ENCODE measurements at regions not wholly inside any gene's neighbourhood (a gene's known extent, or its start where the extent isn't known, plus 50 kb on each side); places are given as distances from the start of the nearest gene placed in this dataset.

DNA sequence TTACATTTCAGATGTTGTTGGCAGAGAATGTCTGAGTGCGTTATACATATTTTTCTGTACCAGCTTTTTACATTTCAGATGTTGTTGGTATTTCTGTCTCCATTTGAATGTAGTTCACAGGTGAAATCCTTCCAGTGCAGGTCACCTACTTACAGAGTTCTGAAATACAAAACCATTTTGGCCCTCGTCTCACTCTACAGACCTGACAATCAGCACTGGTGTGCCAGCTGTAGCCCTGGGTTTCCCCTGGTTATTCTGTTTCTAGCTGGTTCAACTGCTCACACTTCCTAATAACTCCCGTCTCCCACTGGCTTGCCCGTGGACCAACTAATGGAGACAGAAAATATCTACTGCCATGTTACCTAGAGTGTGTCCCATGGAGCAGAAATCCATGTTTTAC lies 87.5 kb upstream of the CDIN1 start:
- Histone ChIP-seq H3K27me3 (no peaks in the 10 kb centered on the region), H3K27ac (no peak overlapping the region), H3K4me3 (no peak overlapping the region), H3K4me1 (replicated peaks in 1 of 2) (no peaks in the 10 kb centered on the region), H3K36me3 (replicated peaks in 1 of 2) (no peaks in the 10 kb centered on the region), H3K9me3 (replicated peaks in 1 of 3) (no peaks in the 10 kb centered on the region)
- intact Hi-C loops (cut with DNase I), result no loop called here
- DNase-seq, result no peak
- WGBS, 4 donors, result 78 to 93% (median 86%) methylated on average over 4 of the region's 4 CpGs
- TF ChIP-seq, protein P1, sequence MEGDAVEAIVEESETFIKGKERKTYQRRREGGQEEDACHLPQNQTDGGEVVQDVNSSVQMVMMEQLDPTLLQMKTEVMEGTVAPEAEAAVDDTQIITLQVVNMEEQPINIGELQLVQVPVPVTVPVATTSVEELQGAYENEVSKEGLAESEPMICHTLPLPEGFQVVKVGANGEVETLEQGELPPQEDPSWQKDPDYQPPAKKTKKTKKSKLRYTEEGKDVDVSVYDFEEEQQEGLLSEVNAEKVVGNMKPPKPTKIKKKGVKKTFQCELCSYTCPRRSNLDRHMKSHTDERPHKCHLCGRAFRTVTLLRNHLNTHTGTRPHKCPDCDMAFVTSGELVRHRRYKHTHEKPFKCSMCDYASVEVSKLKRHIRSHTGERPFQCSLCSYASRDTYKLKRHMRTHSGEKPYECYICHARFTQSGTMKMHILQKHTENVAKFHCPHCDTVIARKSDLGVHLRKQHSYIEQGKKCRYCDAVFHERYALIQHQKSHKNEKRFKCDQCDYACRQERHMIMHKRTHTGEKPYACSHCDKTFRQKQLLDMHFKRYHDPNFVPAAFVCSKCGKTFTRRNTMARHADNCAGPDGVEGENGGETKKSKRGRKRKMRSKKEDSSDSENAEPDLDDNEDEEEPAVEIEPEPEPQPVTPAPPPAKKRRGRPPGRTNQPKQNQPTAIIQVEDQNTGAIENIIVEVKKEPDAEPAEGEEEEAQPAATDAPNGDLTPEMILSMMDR (IDR thresholded peaks at IDR 0.05), result no peak
- TF ChIP-seq POLR2A (IDR thresholded peaks at IDR 0.05), result no peak

DNA sequence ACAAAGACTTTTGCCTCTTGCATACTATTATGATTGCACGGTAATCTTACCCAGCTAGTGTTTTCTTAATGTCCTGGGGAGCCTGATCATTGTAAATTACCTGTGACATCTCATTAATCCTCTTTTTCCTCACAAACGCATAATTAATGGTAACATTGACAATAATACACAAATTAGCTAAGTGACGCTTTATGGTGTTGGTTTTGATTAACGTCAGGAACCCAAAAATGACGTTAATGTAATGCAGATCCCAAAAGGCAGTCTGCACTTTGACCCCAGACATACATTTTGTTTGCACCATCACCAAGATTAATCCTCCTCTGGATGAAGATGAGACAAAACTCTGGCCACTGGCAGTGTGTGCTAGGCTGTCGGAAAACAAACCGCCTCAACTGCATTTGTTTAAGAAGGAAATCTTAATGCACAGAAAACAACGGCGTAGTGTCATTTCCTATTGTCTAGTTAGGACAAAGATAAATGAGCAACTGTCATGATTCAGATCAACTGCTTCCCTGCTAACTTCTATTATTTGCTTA lies 83.9 kb upstream of the CDIN1 start:
- Histone ChIP-seq H3K9me3 (replicated peaks in 1 of 3) (no peaks in the 10 kb centered on the region), H3K4me3 (no peak overlapping the region), H3K27ac (no peak overlapping the region), H3K27me3 (no peaks in the 10 kb centered on the region), H3K4me1 (replicated peaks in 1 of 2) (no peaks in the 10 kb centered on the region), H3K36me3 (replicated peaks in 1 of 2) (no peaks in the 10 kb centered on the region)
- WGBS, 4 donors, result 78 to 84% (median 81%) methylated on average over 9 of the region's 9 CpGs
- no peak for DNase-seq
- TF ChIP-seq, protein P1 (IDR thresholded peaks at IDR 0.05), result no peak
- no peak for TF ChIP-seq POLR2A (IDR thresholded peaks at IDR 0.05)
- intact Hi-C loops (cut with DNase I), result no loop called here

DNA sequence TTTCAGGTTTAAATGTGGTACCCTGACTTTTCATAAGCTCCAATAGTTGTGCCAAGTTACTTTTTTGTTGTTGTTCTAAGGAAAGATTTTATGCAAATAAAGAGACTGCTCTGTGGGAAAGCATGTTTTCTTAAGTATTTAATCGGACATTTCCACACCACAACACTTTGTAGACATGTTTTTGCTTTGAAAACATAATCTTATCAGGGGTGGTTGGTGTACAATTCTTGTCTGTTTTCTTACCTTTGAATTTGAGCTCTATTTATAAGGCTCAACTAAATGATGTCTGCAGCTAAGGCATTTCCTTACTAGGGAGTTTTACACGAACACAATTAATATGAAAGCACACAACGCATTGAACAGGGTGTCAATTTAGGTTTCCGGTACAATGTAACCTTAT lies 81.5 kb upstream of the CDIN1 start:
- Histone ChIP-seq H3K27me3 (no peaks in the 10 kb centered on the region), H3K4me1 (replicated peaks in 1 of 2) (no peaks in the 10 kb centered on the region), H3K27ac (peak overlapping the region in 1 of 5 donors; percentile 21), H3K9me3 (replicated peaks in 1 of 3) (no peaks in the 10 kb centered on the region), H3K4me3 (no peak overlapping the region), H3K36me3 (replicated peaks in 1 of 2) (no peaks in the 10 kb centered on the region)
- intact Hi-C loops (cut with DNase I), result no loop called here
- no peak for TF ChIP-seq POLR2A (IDR thresholded peaks at IDR 0.05)
- TF ChIP-seq, protein P1 (IDR thresholded peaks at IDR 0.05), result no peak
- 51 to 58% (median 56%) methylated on average over 4 of the region's 4 CpGs for WGBS, 4 donors
- DNase-seq, result no peak

- WGBS, 4 donors, result 77 to 84% (median 79%) methylated on average over 4 of the region's 4 CpGs
- TF ChIP-seq, protein P1 (IDR thresholded peaks at IDR 0.05), result no peak
- no peak for TF ChIP-seq POLR2A (IDR thresholded peaks at IDR 0.05)
- intact Hi-C loops (cut with DNase I), result no loop called here
- Histone ChIP-seq H3K4me1 (replicated peaks in 1 of 2) (no peaks in the 10 kb centered on the region), H3K9me3 (replicated peaks in 1 of 3) (no peaks in the 10 kb centered on the region), H3K36me3 (replicated peaks in 1 of 2) (no peaks in the 10 kb centered on the region), H3K27ac (peak overlapping the region in 1 of 5 donors; percentile 21), H3K27me3 (no peaks in the 10 kb centered on the region), H3K4me3 (no peak overlapping the region)
- no peak for DNase-seq
Observed at GRCh38 chr15:36498401-36498800, 81.0 kb upstream of the CDIN1 start.

All from adrenal gland (tissue), 9 donors.